ENCODE measurements at regions not wholly inside any gene's neighbourhood (a gene's known extent, or its start where the extent isn't known, plus 50 kb on each side); places are given as distances from the start of the nearest gene placed in this dataset.
"Not testable (repeated sequence)": the region's sequence is repeated elsewhere in the genome, so short reads cannot be mapped to it uniquely, and the experiment has no call there.

- no peak for DNase-seq
Observed at GRCh38 chr14:88985654-88986053, 161.2 kb downstream of the TTC8 start.

- DNase-seq, result peak; percentile 20
Observed at GRCh38 chr14:88986146-88986841, 161.8 kb downstream of the TTC8 start.

DNA sequence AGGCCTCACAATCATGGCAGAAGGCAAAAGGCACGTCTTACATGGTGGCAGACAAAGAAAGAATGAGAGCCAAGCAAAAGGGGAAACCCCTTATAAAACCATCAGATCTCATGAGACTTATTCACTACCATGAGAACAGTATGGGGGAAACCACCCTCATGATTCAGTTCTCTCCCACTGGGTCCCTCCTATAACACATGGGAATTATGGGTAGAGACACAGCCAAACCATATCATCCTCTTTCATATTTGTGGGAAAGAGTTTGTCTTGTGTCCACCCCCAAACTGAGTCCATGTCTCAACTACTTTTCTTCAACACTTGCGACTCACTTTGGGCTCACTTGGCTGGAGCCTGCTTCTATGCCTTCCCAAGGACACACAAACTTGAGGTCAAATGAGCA is 162.5 kb downstream of the TTC8 start:
- not testable (repeated sequence) for DNase-seq

GRCh38 chr14:88987516-88987915 is 163.1 kb downstream of the TTC8 start:
- DNase-seq, result no peak

DNA sequence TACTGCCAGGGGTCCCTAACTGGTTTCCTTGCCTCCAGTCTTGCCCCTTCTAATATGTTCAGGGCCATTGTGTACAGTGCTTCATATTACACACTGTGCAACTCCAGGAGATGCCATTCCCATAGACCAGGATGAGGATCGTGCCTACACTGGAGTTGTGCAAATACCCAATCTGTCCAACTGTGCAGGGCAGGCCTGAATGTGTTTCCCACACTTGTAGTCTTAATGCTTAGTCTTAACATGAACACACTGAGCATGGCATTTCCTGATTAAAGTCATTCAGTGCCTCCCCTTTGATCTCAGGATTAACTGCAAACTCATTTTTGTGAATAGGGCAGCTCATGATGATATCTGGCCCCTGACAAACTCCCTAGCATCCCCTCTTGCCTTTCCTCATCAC is 165.5 kb downstream of the TTC8 start:
- no peak for DNase-seq

DNA sequence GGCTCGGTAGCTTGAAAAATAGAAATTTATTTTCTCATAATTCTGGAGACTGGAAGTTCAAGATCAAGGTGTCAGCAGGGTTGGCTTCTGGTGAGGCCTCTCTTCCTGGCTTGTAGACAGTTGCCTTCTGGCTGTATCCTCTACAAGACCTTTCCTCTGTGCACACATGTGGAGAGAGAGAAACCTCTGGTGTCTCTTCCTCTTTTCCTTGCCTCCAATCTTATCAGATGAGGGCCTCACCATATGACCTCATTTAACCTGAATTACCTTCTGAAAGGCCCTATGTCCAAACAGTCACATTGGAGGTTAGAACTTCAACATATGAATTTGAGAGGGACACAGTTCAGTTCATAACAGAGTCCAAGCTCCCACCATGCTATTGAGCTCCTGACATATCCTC is 166.4 kb downstream of the TTC8 start:
- DNase-seq, result no peak

DNA sequence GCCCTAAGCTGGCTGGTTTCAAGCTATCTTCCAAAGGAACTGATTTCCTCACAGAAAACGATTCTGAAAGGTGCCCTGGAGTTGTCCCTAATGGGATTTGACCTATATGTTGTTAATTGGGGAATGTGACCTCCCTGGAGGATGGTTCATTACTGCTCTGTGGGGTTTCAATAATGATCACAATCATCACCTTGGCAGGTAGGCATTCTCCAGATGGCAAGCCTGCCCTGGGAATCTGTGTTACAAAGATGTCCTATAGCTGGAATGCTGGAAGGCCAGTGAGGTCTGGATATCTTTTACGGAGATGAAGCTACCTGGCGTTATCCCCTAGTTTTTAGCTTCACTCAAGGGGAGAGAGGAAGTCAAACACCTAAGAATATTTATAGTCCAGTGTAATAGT is 167.6 kb downstream of the TTC8 start:
- no peak for DNase-seq

DNA sequence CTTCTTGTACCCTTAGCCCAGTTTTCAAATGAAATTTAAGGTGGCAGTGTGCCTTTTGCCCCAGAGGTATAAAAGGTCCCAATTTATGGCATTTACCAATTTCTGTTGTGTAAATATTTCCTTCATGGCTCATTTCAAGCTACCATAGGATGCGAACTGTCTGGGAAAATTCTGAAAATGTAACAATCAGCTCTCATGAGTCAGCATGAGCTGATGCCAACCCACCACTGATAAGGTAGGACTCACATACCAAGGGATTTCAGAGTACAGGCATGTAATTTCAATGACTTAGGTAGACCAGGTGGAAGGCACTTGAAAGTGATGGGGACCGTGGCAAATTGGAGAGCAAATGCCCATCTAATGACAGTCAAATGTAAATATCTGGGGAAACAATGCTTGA is 169.5 kb downstream of the TTC8 start:
- DNase-seq, result no peak

DNA sequence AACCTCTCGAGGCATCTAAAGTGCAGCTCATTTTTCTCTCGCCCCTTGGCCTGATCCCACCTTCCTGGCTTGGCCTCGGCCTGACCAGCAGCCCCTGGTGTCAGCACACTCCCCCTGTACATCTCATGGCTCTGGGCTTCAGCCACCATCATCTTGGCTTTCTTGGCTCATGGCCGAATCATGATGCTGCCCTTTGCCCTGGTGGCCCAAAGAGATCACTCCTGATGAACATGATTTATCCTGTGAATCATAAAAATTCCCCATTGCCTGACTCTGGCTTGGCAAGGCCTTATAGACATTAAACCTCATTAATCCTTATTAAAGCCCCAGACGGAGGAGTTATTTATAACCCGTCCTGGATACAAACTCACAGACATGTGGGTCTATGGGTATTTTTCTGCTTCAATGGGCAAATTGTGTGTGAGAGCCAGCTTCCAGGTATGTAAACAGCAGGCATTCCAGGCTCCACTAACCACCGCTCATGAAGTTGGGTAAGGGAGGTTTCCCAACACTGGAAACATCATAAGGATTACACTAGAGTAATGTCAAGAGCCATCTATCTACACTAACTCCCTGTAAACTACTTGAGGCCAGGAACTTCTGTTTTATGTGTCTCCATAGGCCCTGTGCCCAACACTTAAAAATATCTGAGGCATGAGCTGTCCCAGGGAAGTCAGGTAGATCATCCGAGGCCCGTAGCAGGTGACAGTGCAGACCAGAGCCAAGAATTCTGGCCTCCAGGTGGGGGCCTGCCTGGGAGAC is 171.2 kb downstream of the TTC8 start:
- no peak for DNase-seq

DNA sequence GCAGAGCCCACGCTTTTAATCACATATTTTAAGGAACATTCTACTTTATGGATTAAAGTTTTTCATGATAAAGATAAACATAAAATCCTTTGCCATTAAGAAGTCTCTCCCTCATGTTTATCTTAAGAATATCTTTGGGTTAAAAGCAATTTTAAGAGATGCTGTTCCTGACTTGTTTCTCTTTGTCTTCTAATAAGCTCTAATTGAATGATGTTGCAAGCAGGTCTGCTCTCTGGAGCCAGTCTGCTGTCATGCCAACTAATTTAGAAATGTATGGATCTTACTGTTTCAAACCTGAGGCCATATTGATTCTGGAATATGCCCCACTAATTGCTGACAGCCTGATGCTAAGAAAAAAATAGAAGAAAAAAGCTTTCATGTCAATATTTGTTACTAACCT is 173.6 kb downstream of the TTC8 start:
- no peak for DNase-seq

DNA sequence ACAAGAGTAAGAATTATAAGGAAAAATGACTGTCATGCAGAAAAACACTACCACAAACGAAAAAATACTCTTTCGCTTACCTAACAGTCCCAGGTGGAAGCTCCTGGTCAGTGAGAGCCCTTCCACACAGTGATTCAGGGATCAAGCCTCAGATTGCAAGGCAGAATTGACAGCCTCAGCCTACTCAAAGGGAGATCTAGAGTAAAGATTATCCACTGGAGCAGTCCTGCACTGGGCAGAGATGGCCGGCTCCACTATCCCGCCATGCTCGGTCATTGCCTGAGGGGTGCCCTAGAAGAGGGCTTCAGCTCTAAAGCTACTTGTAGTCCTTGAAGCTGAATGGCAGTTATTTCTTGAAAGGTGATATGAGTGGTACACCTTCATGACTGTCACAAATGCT is 174.7 kb downstream of the TTC8 start:
- no peak for DNase-seq

DNA sequence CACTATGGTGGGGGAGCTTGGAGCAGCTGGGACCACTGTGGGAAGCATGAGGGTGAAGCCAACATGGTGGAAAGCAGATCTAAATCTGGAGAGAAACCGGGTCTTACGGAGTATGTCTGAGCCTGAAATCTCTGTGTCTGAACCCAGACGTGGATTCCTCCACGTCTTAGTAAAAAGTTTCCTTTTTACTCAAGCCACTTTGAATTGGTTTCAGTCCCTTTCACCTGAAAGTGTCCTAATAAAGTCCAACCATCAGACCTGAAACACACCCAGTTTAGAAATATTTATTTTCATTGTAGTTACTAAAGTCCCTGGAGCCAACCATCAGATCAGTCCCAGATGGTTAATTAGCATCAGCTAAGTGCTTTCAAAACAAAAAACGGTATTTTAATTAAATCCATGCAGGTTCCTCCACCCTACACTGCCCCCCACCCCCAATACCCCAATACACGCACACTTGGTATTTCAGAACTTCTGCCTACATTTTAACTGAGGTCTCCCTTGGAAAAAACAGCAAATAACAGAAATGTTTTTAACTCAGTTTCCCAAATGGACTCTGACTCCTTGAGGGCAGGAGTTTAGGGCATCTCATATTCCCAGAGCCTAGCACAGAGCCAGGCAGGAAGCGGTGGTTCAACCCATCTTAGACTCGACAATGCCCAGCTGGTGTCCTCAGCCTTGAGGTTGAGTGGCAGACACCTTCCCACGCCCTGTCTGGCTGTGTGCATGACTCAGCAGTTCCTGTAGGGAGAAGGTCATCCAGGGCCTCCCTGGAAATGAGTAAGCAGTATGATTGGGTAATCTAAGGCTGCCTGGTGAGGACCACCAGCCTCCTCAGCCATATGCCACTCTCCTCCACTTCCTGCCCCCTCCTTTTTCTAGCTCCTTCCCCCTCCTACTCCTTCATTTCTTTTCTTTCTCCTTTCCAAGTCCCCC is 175.8 kb downstream of the TTC8 start:
- DNase-seq, result no peak

DNA sequence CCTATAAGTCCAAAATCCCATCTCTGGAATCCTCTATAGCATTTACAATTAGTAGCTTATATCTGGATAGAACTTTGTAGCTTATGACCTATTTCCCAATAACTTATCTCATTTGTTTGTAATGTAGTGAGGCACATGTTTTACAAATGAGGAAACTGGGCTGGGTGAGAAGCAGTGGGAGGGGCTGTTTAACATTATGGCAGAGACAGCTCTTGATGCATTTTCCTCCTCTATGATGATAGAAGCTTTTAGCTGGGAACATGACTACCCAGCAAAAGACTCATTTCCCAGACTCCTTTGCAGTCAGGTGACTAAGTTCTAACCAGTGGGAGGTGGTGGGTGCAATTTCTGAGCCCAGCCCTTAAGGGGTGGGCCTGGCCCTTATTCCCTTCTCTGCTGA is 179.7 kb downstream of the TTC8 start:
- no peak for DNase-seq

DNA sequence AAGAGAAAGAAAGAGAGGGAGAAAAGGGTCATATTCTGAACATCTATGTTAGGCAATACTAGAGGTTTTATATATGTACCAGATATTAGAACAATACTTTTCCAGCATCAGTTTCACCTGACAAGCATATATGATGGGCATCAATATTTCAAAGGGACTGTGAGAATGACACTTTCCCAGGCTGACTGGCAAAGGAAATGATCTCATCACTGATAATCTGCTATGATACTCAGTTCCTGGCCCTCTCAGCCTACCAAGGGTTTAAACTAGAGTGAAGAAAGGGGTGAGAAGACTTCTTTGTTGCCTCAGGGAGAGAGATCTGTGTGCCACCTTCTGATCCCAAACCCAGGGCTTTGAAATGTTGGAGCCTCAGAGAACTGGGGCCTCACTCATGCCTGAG is 183.5 kb downstream of the TTC8 start:
- DNase-seq, result no peak

DNA sequence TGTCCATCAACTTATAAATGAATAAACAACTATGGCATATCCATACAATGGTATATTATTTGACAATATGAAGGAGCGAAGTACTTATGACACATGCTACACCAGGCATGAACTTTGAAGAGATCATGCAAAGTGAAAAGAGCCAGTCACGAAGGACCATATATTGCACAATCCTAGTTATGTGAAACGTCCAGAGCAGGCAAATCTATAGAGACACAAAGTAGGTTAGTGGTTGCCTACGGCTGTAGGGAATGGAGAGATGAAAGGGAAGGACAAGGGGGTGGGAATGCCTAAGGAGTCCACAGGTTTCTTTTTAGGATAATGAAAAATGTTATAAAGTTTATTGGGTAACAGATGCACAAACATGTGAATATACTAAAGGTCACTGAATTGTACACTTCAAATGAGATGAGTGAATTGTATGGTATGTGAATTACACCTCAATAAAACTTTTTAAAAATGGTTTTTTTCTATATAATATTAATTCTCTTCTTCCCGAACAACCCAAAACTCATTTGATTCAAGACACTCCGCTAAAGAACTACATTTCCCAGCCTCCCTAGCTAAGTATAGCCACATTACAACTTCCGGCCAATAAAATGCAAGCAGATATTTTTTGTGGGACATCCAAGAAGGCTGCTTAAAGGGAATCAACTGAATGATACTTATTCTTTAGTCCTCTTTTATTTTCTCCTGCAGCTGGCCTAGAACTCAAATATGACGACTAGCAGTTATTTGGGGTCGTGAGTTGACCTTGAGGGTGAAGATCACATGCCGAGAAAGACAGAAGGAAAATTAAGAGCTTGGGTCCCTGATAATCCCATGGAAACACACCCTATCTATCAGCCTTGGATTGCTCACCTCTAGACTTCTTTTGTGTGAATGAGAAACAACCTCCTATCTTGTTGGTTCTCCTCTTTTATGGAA is 187.2 kb downstream of the TTC8 start:
- DNase-seq, result no peak

DNA sequence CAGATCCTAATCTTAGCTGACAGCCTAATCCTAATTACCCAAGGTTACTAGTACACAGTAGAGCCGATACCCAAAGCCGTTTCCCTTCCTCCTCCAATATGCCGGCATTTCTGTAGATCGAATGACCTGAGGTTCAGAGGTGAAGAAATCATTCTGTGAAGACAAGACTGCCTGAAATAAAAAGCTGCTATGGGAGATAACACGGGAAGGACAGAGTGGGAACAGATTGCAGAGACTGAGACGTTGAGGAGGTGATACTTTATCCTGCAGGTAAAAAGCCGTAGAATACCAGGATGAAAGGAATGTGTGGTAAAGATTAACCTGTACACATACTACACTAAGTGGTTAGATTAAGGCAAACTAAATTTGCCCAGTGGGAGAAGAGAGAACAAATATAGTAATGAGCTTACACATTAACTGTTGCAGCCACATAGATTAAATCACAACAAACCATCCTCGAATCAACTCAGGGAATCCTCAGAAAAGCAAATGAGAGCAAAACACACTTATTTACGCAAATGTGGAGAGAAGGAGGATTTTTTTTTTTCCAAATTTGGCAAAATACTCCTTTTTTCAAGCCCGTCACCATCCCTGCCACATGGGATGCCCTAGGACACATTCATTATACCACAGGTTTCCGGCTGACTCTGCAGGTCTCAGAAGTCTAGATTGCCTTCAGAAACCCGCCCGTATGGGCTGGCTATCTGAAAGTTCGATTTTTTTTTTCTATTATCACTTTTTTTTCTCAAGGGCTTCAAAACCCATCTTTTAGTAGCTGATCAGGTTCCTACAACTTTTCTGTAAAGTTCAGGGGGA is 188.0 kb downstream of the TTC8 start:
- DNase-seq, result no peak

GRCh38 chr14:89013098-89013504 is 188.7 kb downstream of the TTC8 start:
- no peak for DNase-seq

DNA sequence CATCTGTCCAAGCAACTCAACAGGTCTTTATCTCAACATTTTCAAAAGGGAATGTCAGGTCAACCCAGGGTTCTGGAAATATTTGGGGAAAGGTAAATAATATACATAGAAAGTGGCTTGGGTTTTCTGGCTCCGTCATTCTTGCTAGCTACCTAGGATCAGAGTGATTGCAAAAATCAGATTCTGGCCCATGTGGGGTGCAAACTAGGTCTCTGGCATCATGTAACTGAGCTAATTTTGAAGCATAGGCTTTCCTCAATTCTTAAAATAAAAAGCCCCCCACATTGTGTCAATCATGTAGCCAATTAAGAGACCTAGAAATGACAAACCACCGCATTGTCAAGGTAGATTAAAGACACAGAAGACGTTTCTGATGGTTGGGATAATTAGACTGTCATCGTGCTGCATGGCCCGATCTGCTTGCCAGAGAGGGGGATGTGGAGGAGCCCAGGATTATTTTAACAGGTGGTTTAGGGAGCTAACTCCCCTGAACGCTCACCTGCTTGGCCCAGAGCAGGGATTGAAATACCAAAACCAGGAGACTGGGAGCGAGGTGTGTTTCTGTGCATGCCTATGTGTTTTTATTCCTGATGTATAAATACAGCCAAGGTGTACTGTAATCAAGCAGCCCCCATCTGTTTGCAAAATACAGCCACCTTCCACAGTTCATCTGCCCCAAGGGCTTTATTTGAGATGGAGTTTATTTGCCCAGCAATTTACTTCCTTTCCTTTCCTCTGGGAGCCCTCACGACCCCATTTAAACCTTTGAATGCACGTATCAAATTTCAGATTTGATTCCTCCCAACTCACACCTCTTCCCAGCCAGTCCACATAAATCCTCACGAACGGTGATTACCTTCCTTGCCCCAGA is 189.5 kb downstream of the TTC8 start:
- DNase-seq, result no peak

- DNase-seq, result no peak
Observed at GRCh38 chr14:89014569-89014850, 190.1 kb downstream of the TTC8 start.

- DNase-seq, result no peak
Observed at GRCh38 chr14:89015016-89015415, 190.6 kb downstream of the TTC8 start.

DNA sequence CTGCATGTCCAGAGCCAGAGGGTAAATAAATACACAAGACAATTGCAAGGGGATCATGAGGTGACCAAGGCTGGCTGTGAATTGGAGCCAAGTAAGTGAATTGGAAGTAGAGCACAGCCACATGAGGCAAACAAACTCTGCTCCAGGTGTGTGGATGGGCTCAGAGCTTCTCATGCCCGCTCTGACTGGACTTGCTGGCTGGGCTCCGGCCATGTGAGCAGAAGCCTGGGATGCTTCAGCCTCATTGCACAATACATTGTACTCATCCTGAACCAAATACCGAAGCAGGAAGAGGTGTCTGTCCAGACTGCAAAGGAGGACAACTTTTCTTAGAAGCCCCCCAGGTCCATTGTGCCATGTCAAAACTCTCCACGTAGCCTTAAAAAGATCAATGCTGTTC is 193.0 kb downstream of the TTC8 start:
- no peak for DNase-seq

Measured in right hindlimb (tissue), 1 donor.